HepG2 (cell line): ENCODE measurements at regions not wholly inside any gene's neighbourhood (a gene's known extent, or its start where the extent isn't known, plus 50 kb on each side); places are given as distances from the start of the nearest gene placed in this dataset.

Source experiments
- ATAC-seq: fragments of 200-7000 bp; cut with Tn5 transposase; 3 replicates; pipeline ENCODE4 v1.9.1; 2020; ENCODE audit warnings: mild to moderate bottlenecking, moderate library complexity
- BruUV-seq: library from RNA; stranded (reverse); fragments of 400-500 nt; replicated peaks from 2 replicates; lab custom pipeline; 2021; lab: Mats Ljungman, UMichigan
- CTCF ChIA-PET: fragments of 300-600 bp; formaldehyde crosslinking; extraction: SDS; loops from one replicate; lab custom pipeline; 2021; ENCODE audit warnings: low total read pairs, inconsistent platforms, low intra/inter-chr PET ratio; lab: Yijun Ruan, JAX
- POLR2A ChIA-PET: fragments of 350-600 bp; sonication (Branson Sonifier 250); formaldehyde crosslinking; loops from one replicate; lab custom pipeline; 2020; ENCODE audit warnings: antibody characterized with exemption, inconsistent platforms; lab: Yijun Ruan, JAX
- DNase-seq: peaks from one replicate; pipeline ENCODE4 v3.0.0-alpha.2; 2015; ENCODE audit warnings: low spot score
- FAIRE-seq: peaks from 3 replicates; lab custom pipeline; 2011; peaks lifted over from hg19 to GRCh38; lab: Jason Lieb, UNC
- H2AFZ ChIP-seq: one replicate; pipeline ENCODE4 v1.6.1; 2011; ENCODE audit warnings: low read length, inconsistent platforms
- H3K27ac ChIP-seq: fragments of 300-600 bp; 3 replicates; pipeline ENCODE4 v1.8.0; 2011; ENCODE audit warnings: mixed run types, mild to moderate bottlenecking, mixed read lengths, low read length, inconsistent platforms; ENCODE audit not compliant: insufficient read depth; ENCODE audit errors: extremely low read length
- H3K27me3 ChIP-seq, 2 experiments: fragments of 200-600 bp in 1 of 2; 2 replicates in 1 of 2; 3 replicates in 1 of 2; pipeline versions ENCODE4 v1.6.0 to v1.8.0; 2011; ENCODE audit warnings: low read length in 2 of 2, mild to moderate bottlenecking in 2 of 2, moderate library complexity in 2 of 2, inconsistent platforms in 1 of 2; ENCODE audit not compliant: insufficient read depth in 2 of 2, control insufficient read depth in 1 of 2
- H3K36me3 ChIP-seq, 2 experiments: fragments of 200-600 bp in 1 of 2; replicated peaks in 1 of 2; 2 replicates in 1 of 2; 3 replicates in 1 of 2; pipeline versions ENCODE4 v1.5.1 to v1.8.0; 2011; ENCODE audit warnings: low read length in 2 of 2, inconsistent platforms in 1 of 2; ENCODE audit not compliant: insufficient read depth in 2 of 2, control insufficient read depth in 1 of 2
- H3K4me1 ChIP-seq: 2 replicates; pipeline ENCODE4 v1.5.1; 2012; ENCODE audit warnings: low read length, inconsistent platforms; ENCODE audit not compliant: insufficient read depth
- H3K4me2 ChIP-seq: 2 replicates; pipeline ENCODE4 v1.6.0; 2011; ENCODE audit warnings: low read depth, low read length, inconsistent platforms
- H3K4me3 ChIP-seq, 3 experiments: fragments of 200-600 bp in 1 of 3; sonication (generic), shearing (Covaris generic) in 1 of 3; replicated peaks in 1 of 3; 2 replicates each; pipeline ENCODE4 v1.5.1; 2011 to 2016; ENCODE audit warnings: low read length in 3 of 3, inconsistent platforms in 2 of 3, low read depth in 2 of 3, mild to moderate bottlenecking in 2 of 3, control low read depth in 1 of 3, mixed read lengths in 1 of 3; ENCODE audit not compliant: insufficient read depth in 1 of 3
- H3K79me2 ChIP-seq: one replicate; pipeline ENCODE4 v1.6.1; 2011; ENCODE audit warnings: low read length, inconsistent platforms; ENCODE audit not compliant: insufficient read depth
- H3K9ac ChIP-seq: 2 replicates; pipeline ENCODE4 v1.6.0; 2011; ENCODE audit warnings: mild to moderate bottlenecking, low read depth, low read length, inconsistent platforms; ENCODE audit not compliant: insufficient read depth
- H3K9me3 ChIP-seq: 2 replicates; pipeline ENCODE4 v1.5.1; 2012; ENCODE audit warnings: mild to moderate bottlenecking, low read length
- H4K20me1 ChIP-seq: 2 replicates; pipeline ENCODE4 v1.6.0; 2011; ENCODE audit warnings: inconsistent platforms, mild to moderate bottlenecking, low read length, moderate library complexity; ENCODE audit not compliant: insufficient read depth
- AFF4 ChIP-seq: sonication (generic); formaldehyde crosslinking; IDR thresholded peaks from 2 replicates; pipeline ENCODE4 v1.4.0; 2020; ENCODE audit warnings: missing genetic modification reagents
- ATAD3A ChIP-seq: sonication (generic); formaldehyde crosslinking; IDR thresholded peaks from 2 replicates; pipeline ENCODE4 v1.4.0; 2020; ENCODE audit warnings: missing genetic modification reagents
- CENPBD1 ChIP-seq: sonication (generic); formaldehyde crosslinking; IDR thresholded peaks from 2 replicates; pipeline ENCODE4 v1.8.0; 2022; ENCODE audit warnings: missing genetic modification reagents, low read depth, mild to moderate bottlenecking, borderline replicate concordance
- FOXJ3 ChIP-seq: sonication (generic); formaldehyde crosslinking; IDR thresholded peaks from 2 replicates; pipeline ENCODE4 v1.4.0; 2020; ENCODE audit warnings: missing genetic modification reagents, mild to moderate bottlenecking, borderline replicate concordance
- HNRNPK ChIP-seq: fragments of 200-400 bp; formaldehyde crosslinking; IDR thresholded peaks from 2 replicates; pipeline ENCODE4 v1.6.1; 2018; ENCODE audit warnings: low read length, low read depth, moderate library complexity, mild to moderate bottlenecking; ENCODE audit not compliant: poor library complexity, severe bottlenecking
- KDM3A ChIP-seq: IDR thresholded peaks from 2 replicates; pipeline ENCODE4 v1.6.1; 2018; ENCODE audit warnings: low read depth, missing compliant biosample characterization
- NFE2L2 ChIP-seq: fragments of 150-350 bp; IDR thresholded peaks from 2 replicates; pipeline ENCODE4 v1.6.1; 2014; ENCODE audit warnings: low read length
- NFRKB ChIP-seq: fragments of 450-650 bp; IDR thresholded peaks from 2 replicates; pipeline ENCODE4 v1.6.1; 2017
- RCOR2 ChIP-seq: IDR thresholded peaks from 2 replicates; pipeline ENCODE4 v1.6.1; 2016; ENCODE audit warnings: missing biosample characterization, missing genetic modification reagents
- SALL2 ChIP-seq: sonication (generic); formaldehyde crosslinking; IDR thresholded peaks from 2 replicates; pipeline ENCODE4 v1.8.1; 2023; ENCODE audit warnings: mild to moderate bottlenecking, missing genetic modification reagents, inconsistent platforms
- SP5 ChIP-seq: IDR thresholded peaks from 2 replicates; pipeline ENCODE4 v1.6.1; 2016; ENCODE audit warnings: low read depth, borderline replicate concordance
- TRAFD1 ChIP-seq: sonication (generic); formaldehyde crosslinking; IDR thresholded peaks from 2 replicates; pipeline ENCODE4 v1.5.1; 2020; ENCODE audit warnings: missing genetic modification reagents, mild to moderate bottlenecking, borderline replicate concordance
- ZNF512B ChIP-seq: sonication (generic); formaldehyde crosslinking; IDR thresholded peaks from 2 replicates; pipeline ENCODE4 v1.5.1; 2020; ENCODE audit warnings: missing genetic modification reagents, mild to moderate bottlenecking, borderline replicate concordance
- ZNF746 ChIP-seq: sonication (generic); formaldehyde crosslinking; IDR thresholded peaks from 2 replicates; pipeline ENCODE4 v1.8.0; 2022; ENCODE audit warnings: mild to moderate bottlenecking, missing genetic modification reagents
- WGBS: methylation state at CpG from one replicate; pipeline ENCODE4 v1.1.6; 2017; ENCODE audit warnings: low lambda C conversion rate; 5-methylcytosine and 5-hydroxymethylcytosine counted together
- in situ Hi-C: cut with HindIII; loops from 2 replicates; pipeline ENCODE4 v1.10.0; 2017; ENCODE audit warnings: low pct_unique_long_range_greater_than_20kb; ENCODE audit not compliant: extremely low pct_ligation_motif_present
- intact Hi-C: fragments of 100-400 bp; cut with micrococcal nuclease; formaldehyde crosslinking; loops from one replicate; pipeline ENCODE4 v1.10.0; 2022; ENCODE audit not compliant: unreplicated experiment

GRCh38 chr12:115433014-115433634 lies 749.1 kb upstream of the TBX3 start:
- no peaks in the 10 kb centered on the region for H3K9me3 ChIP-seq
- H3K9ac ChIP-seq: peak overlapping the region; percentile 48
- peak overlapping the region; percentile 67 for H3K4me2 ChIP-seq
- BruUV-seq: no TSS peak
- H3K27me3 ChIP-seq: no peaks in the 10 kb centered on the region
- in situ Hi-C loops: no loop called here
- peak; percentile 80 for ATAC-seq
- DNase-seq: peak; percentile 88
- peak overlapping the region; percentile 8 for H2AFZ ChIP-seq
- 0% methylated on average over 9 of the region's 9 CpGs for WGBS
- peak overlapping the region; percentile 72 for H3K27ac ChIP-seq
- no peaks in the 10 kb centered on the region for H4K20me1 ChIP-seq
- FAIRE-seq: peak; percentile 79
- no peaks in the 10 kb centered on the region for H3K36me3 ChIP-seq
- H3K79me2 ChIP-seq: no peaks in the 10 kb centered on the region
- intact Hi-C loops: no loop called here
- H3K4me3 ChIP-seq: peak overlapping the region in 1 of 3 experiments; percentile 39; a peak in 2 of 6 replicates
- ChIA-PET POLR2A (interaction anchor here (0.6 to 7.3 kb wide), 12 partner anchors 10 to 807 kb away, joined by 3 to 99 read pairs (median 4); partner anchors contain the start of gene TBX3), CTCF (no interaction called here)
- H3K4me1 ChIP-seq: peaks cover 77% of the 10 kb centered on the region
- TF ChIP-seq AFF4: peak; percentile 30; the same call in 1 of the 2 replicates
- no peak for TF ChIP-seq HNRNPK
- no peak for TF ChIP-seq ZNF512B (CRISPR knock-in tag)
- no peak for TF ChIP-seq NFE2L2
- peak; percentile 46 for TF ChIP-seq SP5 (CRISPR knock-in tag)
- no peak for TF ChIP-seq ATAD3A (CRISPR knock-in tag)
- TF ChIP-seq ZNF746 (CRISPR knock-in tag): peak; percentile 95
- peak; percentile 74 for TF ChIP-seq KDM3A (CRISPR knock-in tag)
- TF ChIP-seq TRAFD1: no peak
- TF ChIP-seq SALL2 (CRISPR knock-in tag): 0 out of 2 replicates have a peak, but pooled peaks have one; percentile 55
- TF ChIP-seq FOXJ3: peak; percentile 84; the same call in 1 of the 2 replicates
- TF ChIP-seq NFRKB: no peak
- TF ChIP-seq RCOR2: peak; percentile 90
- no peak for TF ChIP-seq CENPBD1 (CRISPR knock-in tag)
